Progenitor cell of endocrine pancreas (in vitro differentiated cells): ENCODE measurements at regions not wholly inside any gene's neighbourhood (a gene's known extent, or its start where the extent isn't known, plus 50 kb on each side); places are given as distances from the start of the nearest gene placed in this dataset.

ENCODE experiments used
- DNase-seq: peaks from one replicate; pipeline ENCODE4 v3.0.0; 2021; ENCODE audit warnings: low spot score; ENCODE audit not compliant: unreplicated experiment
- H3K27ac Mint-ChIP-seq: 2 replicates; pipeline ENCODE4 v1.8.0; 2021; ENCODE audit warnings: mild to moderate bottlenecking, moderate library complexity, mixed read lengths
- H3K27me3 Mint-ChIP-seq: 2 replicates; pipeline ENCODE4 v1.8.0; 2021; ENCODE audit warnings: mixed read lengths
- H3K36me3 Mint-ChIP-seq: 2 replicates; pipeline ENCODE4 v1.8.0; 2022; ENCODE audit warnings: mixed read lengths; ENCODE audit not compliant: insufficient read depth
- H3K4me1 Mint-ChIP-seq: 2 replicates; pipeline ENCODE4 v1.8.0; 2021; ENCODE audit warnings: low read depth, mixed read lengths
- H3K4me3 Mint-ChIP-seq: 2 replicates; pipeline ENCODE4 v1.8.0; 2021; ENCODE audit warnings: low read depth, mild to moderate bottlenecking, moderate library complexity, mixed read lengths
- H3K9me3 Mint-ChIP-seq: 2 replicates; pipeline ENCODE4 v1.8.0; 2021; ENCODE audit warnings: low read depth, mixed read lengths
- CTCF ChIP-seq: fragments of 200-600 bp; sonication (generic); IDR thresholded peaks from one replicate; pipeline ENCODE4 v1.5.0; 2021; ENCODE audit warnings: antibody characterized with exemption, mild to moderate bottlenecking; ENCODE audit not compliant: unreplicated experiment

GRCh38 chr5:118552731-118553360, 435.5 kb downstream of the DTWD2 start:
- H3K4me1 Mint-ChIP-seq = no peaks in the 10 kb centered on the region
- no peaks in the 10 kb centered on the region for H3K36me3 Mint-ChIP-seq
- no peak for TF ChIP-seq CTCF
- H3K27me3 Mint-ChIP-seq = no peaks in the 10 kb centered on the region
- no peaks in the 10 kb centered on the region for H3K9me3 Mint-ChIP-seq
- no peak overlapping the region for H3K27ac Mint-ChIP-seq
- H3K4me3 Mint-ChIP-seq = no peak overlapping the region
- DNase-seq = no peak

GRCh38 chr5:118552146-118552545, 436.2 kb downstream of the DTWD2 start:
- H3K27ac Mint-ChIP-seq = no peak overlapping the region
- H3K4me3 Mint-ChIP-seq = no peak overlapping the region
- no peaks in the 10 kb centered on the region for H3K36me3 Mint-ChIP-seq
- no peak for TF ChIP-seq CTCF
- H3K4me1 Mint-ChIP-seq = no peaks in the 10 kb centered on the region
- no peaks in the 10 kb centered on the region for H3K27me3 Mint-ChIP-seq
- no peaks in the 10 kb centered on the region for H3K9me3 Mint-ChIP-seq
- DNase-seq = no peak

- no peak for DNase-seq
- H3K27me3 Mint-ChIP-seq = no peaks in the 10 kb centered on the region
- no peak overlapping the region for H3K27ac Mint-ChIP-seq
- H3K36me3 Mint-ChIP-seq = no peaks in the 10 kb centered on the region
- no peaks in the 10 kb centered on the region for H3K4me1 Mint-ChIP-seq
- no peaks in the 10 kb centered on the region for H3K9me3 Mint-ChIP-seq
- no peak overlapping the region for H3K4me3 Mint-ChIP-seq
- no peak for TF ChIP-seq CTCF
Observed at GRCh38 chr5:118551716-118552115, 436.6 kb downstream of the DTWD2 start.

- no peak for TF ChIP-seq CTCF
- H3K27me3 Mint-ChIP-seq = no peaks in the 10 kb centered on the region
- no peaks in the 10 kb centered on the region for H3K9me3 Mint-ChIP-seq
- H3K4me3 Mint-ChIP-seq = no peak overlapping the region
- DNase-seq = no peak
- no peaks in the 10 kb centered on the region for H3K36me3 Mint-ChIP-seq
- H3K27ac Mint-ChIP-seq = no peak overlapping the region
- no peaks in the 10 kb centered on the region for H3K4me1 Mint-ChIP-seq
Observed at GRCh38 chr5:118551031-118551430, 437.3 kb downstream of the DTWD2 start.

GRCh38 chr5:118548761-118549720, 439.3 kb downstream of the DTWD2 start:
- no peak for TF ChIP-seq CTCF
- Mint-ChIP-seq H3K27me3 (no peaks in the 10 kb centered on the region), H3K9me3 (no peaks in the 10 kb centered on the region), H3K4me1 (no peaks in the 10 kb centered on the region), H3K36me3 (no peaks in the 10 kb centered on the region), H3K27ac (no peak overlapping the region), H3K4me3 (no peak overlapping the region)
- DNase-seq = no peak
